HFF-Myc (cell line): ENCODE measurements at regions not wholly inside any gene's neighbourhood (a gene's known extent, or its start where the extent isn't known, plus 50 kb on each side); places are given as distances from the start of the nearest gene placed in this dataset.

ENCODE experiments used
- DNase-seq: peaks from one replicate; pipeline ENCODE4 v3.0.0-alpha.2; 2011; ENCODE audit warnings: low read depth; ENCODE audit errors: extremely low read depth
- H3K4me3 ChIP-seq: replicated peaks from 2 replicates; pipeline ENCODE4 v1.5.1; 2011; ENCODE audit warnings: low read depth, mild to moderate bottlenecking, control low read depth, low read length
- CTCF ChIP-seq: IDR thresholded peaks from 2 replicates; pipeline ENCODE4 v1.5.1; 2012; ENCODE audit warnings: mild to moderate bottlenecking, low read depth, low read length, control low read depth; ENCODE audit errors: missing control alignments

GRCh38 chr3:127363891-127364290, 76.0 kb upstream of the PRR20G start:
- no peak for TF ChIP-seq CTCF
- no peak for DNase-seq
- H3K4me3 ChIP-seq = no peak overlapping the region

- no peak overlapping the region for H3K4me3 ChIP-seq
- no peak for DNase-seq
- TF ChIP-seq CTCF = no peak
Observed at GRCh38 chr3:127363171-127363570, 75.3 kb upstream of the PRR20G start.

GRCh38 chr3:127360647-127361046, 72.8 kb upstream of the PRR20G start:
- DNase-seq = no peak
- no peak for TF ChIP-seq CTCF
- H3K4me3 ChIP-seq = no peak overlapping the region

- no peak overlapping the region for H3K4me3 ChIP-seq
- TF ChIP-seq CTCF = no peak
- DNase-seq = no peak
Observed at GRCh38 chr3:127358641-127359040, 70.8 kb upstream of the PRR20G start.

GRCh38 chr3:127356381-127356780, 68.5 kb upstream of the PRR20G start:
- DNase-seq = no peak
- no peak overlapping the region for H3K4me3 ChIP-seq
- TF ChIP-seq CTCF = no peak

- no peak for DNase-seq
- TF ChIP-seq CTCF = no peak
- no peak overlapping the region for H3K4me3 ChIP-seq
Observed at GRCh38 chr3:127354761-127355160, 66.9 kb upstream of the PRR20G start.

- no peak overlapping the region for H3K4me3 ChIP-seq
- no peak for DNase-seq
- no peak for TF ChIP-seq CTCF
Observed at GRCh38 chr3:127352612-127353011, 64.8 kb upstream of the PRR20G start.
